SK-N-SH treated with all-trans-retinoic acid at 6 μM for 48 hours (cell line): ENCODE measurements at regions not wholly inside any gene's neighbourhood (a gene's known extent, or its start where the extent isn't known, plus 50 kb on each side); places are given as distances from the start of the nearest gene placed in this dataset.

ENCODE experiments used
- ATAC-seq: fragments of 200-7000 bp; cut with Tn5 transposase; 3 replicates; pipeline ENCODE4 v1.9.1; 2020; ENCODE audit warnings: mild to moderate bottlenecking, moderate library complexity
- ARNTL ChIP-seq: fragments of 450-650 bp; formaldehyde crosslinking; IDR thresholded peaks from 2 replicates; pipeline ENCODE4 v1.5.0; 2020; ENCODE audit warnings: low read depth, mild to moderate bottlenecking, moderate library complexity, borderline replicate concordance
- BACH2 ChIP-seq: fragments of 250-450 bp; sonication (Bioruptor Pico); IDR thresholded peaks from 2 replicates; pipeline ENCODE4 v1.9.0; 2021; ENCODE audit warnings: mild to moderate bottlenecking, borderline replicate concordance
- CSDC2 ChIP-seq: fragments of 250-450 bp; sonication (Bioruptor Pico); IDR thresholded peaks from 2 replicates; pipeline ENCODE4 v1.5.0; 2020; ENCODE audit warnings: mild to moderate bottlenecking, moderate library complexity
- CSRNP3 ChIP-seq: fragments of 250-450 bp; sonication (Bioruptor Pico); IDR thresholded peaks from 2 replicates; pipeline ENCODE4 v1.5.1; 2021; ENCODE audit warnings: mild to moderate bottlenecking, moderate library complexity
- ESRRG ChIP-seq: fragments of 250-450 bp; sonication (Bioruptor Pico); IDR thresholded peaks from 2 replicates; pipeline ENCODE4 v1.6.1; 2021; ENCODE audit warnings: mild to moderate bottlenecking
- GLIS3 ChIP-seq: fragments of 250-450 bp; sonication (Bioruptor Pico); IDR thresholded peaks from 2 replicates; pipeline ENCODE4 v1.5.0; 2020; ENCODE audit warnings: mild to moderate bottlenecking, moderate library complexity
- ISL1 ChIP-seq: fragments of 250-450 bp; sonication (Bioruptor Pico); IDR thresholded peaks from 2 replicates; pipeline ENCODE4 v2.1.2; 2022; ENCODE audit warnings: mild to moderate bottlenecking, moderate library complexity
- OSR1 ChIP-seq: fragments of 250-450 bp; sonication (Bioruptor Pico); IDR thresholded peaks from 2 replicates; pipeline ENCODE4 v1.8.0; 2022; ENCODE audit warnings: moderate library complexity, mild to moderate bottlenecking, inconsistent platforms
- RARB ChIP-seq: fragments of 250-450 bp; sonication (Bioruptor Pico); IDR thresholded peaks from 2 replicates; pipeline ENCODE4 v1.8.0; 2021; ENCODE audit warnings: mild to moderate bottlenecking, moderate library complexity
- SNAI2 ChIP-seq: fragments of 250-450 bp; sonication (Bioruptor Pico); IDR thresholded peaks from 2 replicates; pipeline ENCODE4 v1.5.0; 2020; ENCODE audit warnings: mild to moderate bottlenecking, moderate library complexity
- TCF4 ChIP-seq: fragments of 250-450 bp; sonication (Bioruptor Pico); IDR thresholded peaks from 2 replicates; pipeline ENCODE4 v1.8.0; 2021; ENCODE audit warnings: mild to moderate bottlenecking, moderate library complexity, borderline replicate concordance
- TOX ChIP-seq: fragments of 250-450 bp; sonication (Bioruptor Pico); IDR thresholded peaks from 2 replicates; pipeline ENCODE4 v1.8.0; 2021; ENCODE audit warnings: mild to moderate bottlenecking, moderate library complexity, borderline replicate concordance
- ZC3H10 ChIP-seq: fragments of 250-450 bp; sonication (Bioruptor Pico); IDR thresholded peaks from 2 replicates; pipeline ENCODE4 v1.5.1; 2021; ENCODE audit warnings: mild to moderate bottlenecking, moderate library complexity
- ZFP3 ChIP-seq: fragments of 250-450 bp; sonication (Bioruptor Pico); IDR thresholded peaks from 2 replicates; pipeline ENCODE4 v1.5.0; 2020; ENCODE audit warnings: mild to moderate bottlenecking, moderate library complexity
- ZFP30 ChIP-seq: fragments of 450-650 bp; formaldehyde crosslinking; IDR thresholded peaks from 2 replicates; pipeline ENCODE4 v1.5.0; 2022; ENCODE audit warnings: mild to moderate bottlenecking, moderate library complexity
- ZNF565 ChIP-seq: fragments of 450-650 bp; formaldehyde crosslinking; conservative IDR thresholded peaks from 2 replicates; pipeline ENCODE4 v1.5.0; 2020; ENCODE audit warnings: low read depth, mild to moderate bottlenecking, moderate library complexity
- ZNF70 ChIP-seq: fragments of 450-650 bp; formaldehyde crosslinking; IDR thresholded peaks from 2 replicates; pipeline ENCODE4 v1.5.0; 2020; ENCODE audit warnings: mild to moderate bottlenecking, moderate library complexity
- ZNF8 ChIP-seq: fragments of 450-650 bp; formaldehyde crosslinking; IDR thresholded peaks from 2 replicates; pipeline ENCODE4 v1.5.0; 2020; ENCODE audit warnings: mild to moderate bottlenecking, moderate library complexity
- TF ChIP-seq, protein P1 (sequence below): fragments of 250-450 bp; sonication (Bioruptor Pico); IDR thresholded peaks from 2 replicates; pipeline ENCODE4 v1.5.1; 2020; ENCODE audit warnings: low read depth, mild to moderate bottlenecking, moderate library complexity
- TF ChIP-seq, protein P2 (sequence below): fragments of 250-450 bp; sonication (Bioruptor Pico); IDR thresholded peaks from 2 replicates; pipeline ENCODE4 v1.8.0; 2020; ENCODE audit warnings: mild to moderate bottlenecking, moderate library complexity, borderline replicate concordance
- TF ChIP-seq, protein P3 (sequence below): fragments of 250-450 bp; sonication (Bioruptor Pico); IDR thresholded peaks from 2 replicates; pipeline ENCODE4 v1.8.0; 2021; ENCODE audit warnings: low read depth, mild to moderate bottlenecking, moderate library complexity, borderline replicate concordance
- TF ChIP-seq, protein P4 (sequence below): fragments of 250-450 bp; sonication (Bioruptor Pico); IDR thresholded peaks from 2 replicates; pipeline ENCODE4 v1.5.0; 2020; ENCODE audit warnings: mild to moderate bottlenecking, moderate library complexity

GRCh38 chr17:34458266-34458665 lies 95.2 kb upstream of the CCL1 start:
- TF ChIP-seq RARB (CRISPR knock-in tag) (no peak), ZC3H10 (CRISPR knock-in tag) (no peak), CSRNP3 (no peak)
- TF ChIP-seq, protein P1, sequence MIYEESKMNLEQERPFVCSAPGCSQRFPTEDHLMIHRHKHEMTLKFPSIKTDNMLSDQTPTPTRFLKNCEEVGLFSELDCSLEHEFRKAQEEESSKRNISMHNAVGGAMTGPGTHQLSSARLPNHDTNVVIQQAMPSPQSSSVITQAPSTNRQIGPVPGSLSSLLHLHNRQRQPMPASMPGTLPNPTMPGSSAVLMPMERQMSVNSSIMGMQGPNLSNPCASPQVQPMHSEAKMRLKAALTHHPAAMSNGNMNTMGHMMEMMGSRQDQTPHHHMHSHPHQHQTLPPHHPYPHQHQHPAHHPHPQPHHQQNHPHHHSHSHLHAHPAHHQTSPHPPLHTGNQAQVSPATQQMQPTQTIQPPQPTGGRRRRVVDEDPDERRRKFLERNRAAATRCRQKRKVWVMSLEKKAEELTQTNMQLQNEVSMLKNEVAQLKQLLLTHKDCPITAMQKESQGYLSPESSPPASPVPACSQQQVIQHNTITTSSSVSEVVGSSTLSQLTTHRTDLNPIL (CRISPR knock-in tag), result no peak
- no peak for ATAC-seq

DNA sequence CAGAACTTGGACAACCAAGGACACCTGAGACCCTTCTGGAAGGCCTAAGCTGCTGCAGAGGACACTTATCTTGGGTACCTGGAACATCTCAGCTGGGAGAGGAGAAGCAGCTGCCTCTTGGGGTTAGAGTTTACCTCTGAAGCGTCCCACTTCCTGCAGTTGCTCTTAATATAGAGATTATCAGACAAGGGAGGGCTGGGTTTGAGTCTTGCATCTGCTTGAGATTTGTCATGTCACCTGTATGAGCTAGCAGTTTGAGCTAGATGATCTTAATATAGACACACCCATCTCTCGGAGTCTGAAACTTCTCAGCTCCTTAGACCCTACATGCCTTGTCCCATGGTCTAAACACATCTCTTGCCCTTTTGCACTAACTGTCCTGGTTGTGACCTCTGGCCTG lies 93.1 kb upstream of the CCL1 start:
- no peak for ATAC-seq
- TF ChIP-seq ZFP30 (CRISPR knock-in tag), result no peak
- no peak for TF ChIP-seq ZNF8 (CRISPR knock-in tag)
- no peak for TF ChIP-seq ISL1 (CRISPR knock-in tag)
- TF ChIP-seq RARB (CRISPR knock-in tag), result no peak
- TF ChIP-seq, protein P2, sequence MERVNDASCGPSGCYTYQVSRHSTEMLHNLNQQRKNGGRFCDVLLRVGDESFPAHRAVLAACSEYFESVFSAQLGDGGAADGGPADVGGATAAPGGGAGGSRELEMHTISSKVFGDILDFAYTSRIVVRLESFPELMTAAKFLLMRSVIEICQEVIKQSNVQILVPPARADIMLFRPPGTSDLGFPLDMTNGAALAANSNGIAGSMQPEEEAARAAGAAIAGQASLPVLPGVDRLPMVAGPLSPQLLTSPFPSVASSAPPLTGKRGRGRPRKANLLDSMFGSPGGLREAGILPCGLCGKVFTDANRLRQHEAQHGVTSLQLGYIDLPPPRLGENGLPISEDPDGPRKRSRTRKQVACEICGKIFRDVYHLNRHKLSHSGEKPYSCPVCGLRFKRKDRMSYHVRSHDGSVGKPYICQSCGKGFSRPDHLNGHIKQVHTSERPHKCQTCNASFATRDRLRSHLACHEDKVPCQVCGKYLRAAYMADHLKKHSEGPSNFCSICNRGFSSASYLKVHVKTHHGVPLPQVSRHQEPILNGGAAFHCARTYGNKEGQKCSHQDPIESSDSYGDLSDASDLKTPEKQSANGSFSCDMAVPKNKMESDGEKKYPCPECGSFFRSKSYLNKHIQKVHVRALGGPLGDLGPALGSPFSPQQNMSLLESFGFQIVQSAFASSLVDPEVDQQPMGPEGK, result no peak
- no peak for TF ChIP-seq ZFP3 (CRISPR knock-in tag)
- TF ChIP-seq, all 23 proteins: peak for 0

DNA sequence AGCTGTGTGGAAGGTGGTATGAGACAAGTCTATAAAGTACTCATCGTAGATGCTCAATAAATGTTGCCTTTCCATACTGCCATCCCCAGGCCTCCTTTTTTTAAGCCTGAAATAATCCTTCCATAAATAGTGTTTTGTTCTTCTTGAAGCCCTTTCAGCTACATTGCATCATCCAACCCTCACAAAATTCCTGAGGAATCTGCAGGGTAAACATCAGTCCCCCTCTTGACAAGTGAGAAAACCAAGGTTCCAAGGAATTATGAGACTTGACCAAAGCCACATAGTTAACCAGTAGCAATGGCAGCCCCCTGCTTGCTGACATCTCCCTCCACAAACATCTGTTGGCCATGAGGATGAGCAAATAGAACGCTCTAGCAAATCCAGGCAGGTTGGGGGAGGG lies 89.7 kb upstream of the CCL1 start:
- TF ChIP-seq TCF4 (CRISPR knock-in tag) (no peak), ARNTL (no peak)

GRCh38 chr17:34451313-34451712 lies 88.3 kb upstream of the CCL1 start:
- no peak for ATAC-seq
- TF ChIP-seq ZNF70 (CRISPR knock-in tag), result no peak
- TF ChIP-seq TCF4 (CRISPR knock-in tag), result no peak
- TF ChIP-seq, protein P3, sequence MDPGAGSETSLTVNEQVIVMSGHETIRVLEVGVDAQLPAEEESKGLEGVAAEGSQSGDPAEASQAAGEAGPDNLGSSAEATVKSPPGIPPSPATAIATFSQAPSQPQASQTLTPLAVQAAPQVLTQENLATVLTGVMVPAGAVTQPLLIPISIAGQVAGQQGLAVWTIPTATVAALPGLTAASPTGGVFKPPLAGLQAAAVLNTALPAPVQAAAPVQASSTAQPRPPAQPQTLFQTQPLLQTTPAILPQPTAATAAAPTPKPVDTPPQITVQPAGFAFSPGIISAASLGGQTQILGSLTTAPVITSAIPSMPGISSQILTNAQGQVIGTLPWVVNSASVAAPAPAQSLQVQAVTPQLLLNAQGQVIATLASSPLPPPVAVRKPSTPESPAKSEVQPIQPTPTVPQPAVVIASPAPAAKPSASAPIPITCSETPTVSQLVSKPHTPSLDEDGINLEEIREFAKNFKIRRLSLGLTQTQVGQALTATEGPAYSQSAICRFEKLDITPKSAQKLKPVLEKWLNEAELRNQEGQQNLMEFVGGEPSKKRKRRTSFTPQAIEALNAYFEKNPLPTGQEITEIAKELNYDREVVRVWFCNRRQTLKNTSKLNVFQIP (CRISPR knock-in tag), result no peak
- TF ChIP-seq, protein P1 (CRISPR knock-in tag), result no peak
- no peak for TF ChIP-seq ZC3H10 (CRISPR knock-in tag)
- TF ChIP-seq CSDC2, result no peak
- no peak for TF ChIP-seq CSRNP3
- TF ChIP-seq TOX (CRISPR knock-in tag), result no peak
- TF ChIP-seq GLIS3 (CRISPR knock-in tag), result no peak
- no peak for TF ChIP-seq ZNF565 (CRISPR knock-in tag)
- TF ChIP-seq, protein P4, sequence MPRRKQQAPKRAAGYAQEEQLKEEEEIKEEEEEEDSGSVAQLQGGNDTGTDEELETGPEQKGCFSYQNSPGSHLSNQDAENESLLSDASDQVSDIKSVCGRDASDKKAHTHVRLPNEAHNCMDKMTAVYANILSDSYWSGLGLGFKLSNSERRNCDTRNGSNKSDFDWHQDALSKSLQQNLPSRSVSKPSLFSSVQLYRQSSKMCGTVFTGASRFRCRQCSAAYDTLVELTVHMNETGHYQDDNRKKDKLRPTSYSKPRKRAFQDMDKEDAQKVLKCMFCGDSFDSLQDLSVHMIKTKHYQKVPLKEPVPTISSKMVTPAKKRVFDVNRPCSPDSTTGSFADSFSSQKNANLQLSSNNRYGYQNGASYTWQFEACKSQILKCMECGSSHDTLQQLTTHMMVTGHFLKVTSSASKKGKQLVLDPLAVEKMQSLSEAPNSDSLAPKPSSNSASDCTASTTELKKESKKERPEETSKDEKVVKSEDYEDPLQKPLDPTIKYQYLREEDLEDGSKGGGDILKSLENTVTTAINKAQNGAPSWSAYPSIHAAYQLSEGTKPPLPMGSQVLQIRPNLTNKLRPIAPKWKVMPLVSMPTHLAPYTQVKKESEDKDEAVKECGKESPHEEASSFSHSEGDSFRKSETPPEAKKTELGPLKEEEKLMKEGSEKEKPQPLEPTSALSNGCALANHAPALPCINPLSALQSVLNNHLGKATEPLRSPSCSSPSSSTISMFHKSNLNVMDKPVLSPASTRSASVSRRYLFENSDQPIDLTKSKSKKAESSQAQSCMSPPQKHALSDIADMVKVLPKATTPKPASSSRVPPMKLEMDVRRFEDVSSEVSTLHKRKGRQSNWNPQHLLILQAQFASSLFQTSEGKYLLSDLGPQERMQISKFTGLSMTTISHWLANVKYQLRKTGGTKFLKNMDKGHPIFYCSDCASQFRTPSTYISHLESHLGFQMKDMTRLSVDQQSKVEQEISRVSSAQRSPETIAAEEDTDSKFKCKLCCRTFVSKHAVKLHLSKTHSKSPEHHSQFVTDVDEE (CRISPR knock-in tag), result no peak
- TF ChIP-seq ARNTL, result no peak
- no peak for TF ChIP-seq ISL1 (CRISPR knock-in tag)
- no peak for TF ChIP-seq RARB (CRISPR knock-in tag)
- no peak for TF ChIP-seq ZFP3 (CRISPR knock-in tag)
- TF ChIP-seq, protein P2, result no peak
- TF ChIP-seq SNAI2 (CRISPR knock-in tag), result no peak
- TF ChIP-seq OSR1, result no peak
- TF ChIP-seq ESRRG (CRISPR knock-in tag), result no peak
- TF ChIP-seq BACH2 (CRISPR knock-in tag), result no peak

More for the DNA sequence above, 89.7 kb upstream of the CCL1 start:
- no peak for ATAC-seq
